ENCODE measurements at regions not wholly inside any gene's neighbourhood (a gene's known extent, or its start where the extent isn't known, plus 50 kb on each side); places are given as distances from the start of the nearest gene placed in this dataset.

- no peak overlapping the region for H3K4me3 ChIP-seq
- no peaks in the 10 kb centered on the region for H3K9me3 ChIP-seq
- no peaks in the 10 kb centered on the region for H3K27me3 ChIP-seq
- no peak overlapping the region for H3K27ac ChIP-seq
- no peaks in the 10 kb centered on the region for H3K4me1 ChIP-seq
- DNase-seq (ENCODE audit: low spot score in 2 of 2) = no peak
- no peaks in the 10 kb centered on the region for H3K36me3 ChIP-seq
- TF ChIP-seq POLR2A (IDR thresholded peaks at IDR 0.05) (no peak), EP300 (IDR thresholded peaks at IDR 0.05) (no peak), POLR2AphosphoS5 (IDR thresholded peaks at IDR 0.05) (no peak), CTCF (IDR thresholded peaks at IDR 0.05) (no peak)
These were observed 530.2 kb upstream of the FAM174A start for GRCh38 chr5:100004969-100005368.

GRCh38 chr5:99998319-99998718, 536.9 kb upstream of the FAM174A start:
- Histone ChIP-seq H3K27me3 (no peaks in the 10 kb centered on the region), H3K4me3 (no peak overlapping the region), H3K9me3 (no peaks in the 10 kb centered on the region), H3K27ac (no peak overlapping the region), H3K36me3 (no peaks in the 10 kb centered on the region), H3K4me1 (no peaks in the 10 kb centered on the region)
- no peak for TF ChIP-seq EP300 (IDR thresholded peaks at IDR 0.05)
- no peak for TF ChIP-seq CTCF (IDR thresholded peaks at IDR 0.05)
- TF ChIP-seq POLR2A (IDR thresholded peaks at IDR 0.05) = no peak
- TF ChIP-seq POLR2AphosphoS5 (IDR thresholded peaks at IDR 0.05) = no peak
- WGBS = 41% methylated on average over 2 of the region's 2 CpGs
- no peak for DNase-seq (ENCODE audit: low spot score in 2 of 2)

GRCh38 chr5:99995407-99995806, 539.8 kb upstream of the FAM174A start:
- WGBS = 67% methylated on average over 2 of the region's 2 CpGs
- Histone ChIP-seq H3K9me3 (no peaks in the 10 kb centered on the region), H3K27me3 (no peaks in the 10 kb centered on the region), H3K4me3 (no peak overlapping the region), H3K4me1 (no peaks in the 10 kb centered on the region), H3K36me3 (no peaks in the 10 kb centered on the region), H3K27ac (no peak overlapping the region)
- DNase-seq (ENCODE audit: low spot score in 2 of 2) = no peak
- TF ChIP-seq POLR2AphosphoS5 (IDR thresholded peaks at IDR 0.05) = no peak

- TF ChIP-seq CTCF (IDR thresholded peaks at IDR 0.05) (no peak), POLR2A (IDR thresholded peaks at IDR 0.05) (no peak), EP300 (IDR thresholded peaks at IDR 0.05) (no peak), POLR2AphosphoS5 (IDR thresholded peaks at IDR 0.05) (no peak)
- DNase-seq (ENCODE audit: low spot score in 2 of 2) = no peak
- H3K27ac ChIP-seq = no peak overlapping the region
- H3K27me3 ChIP-seq = no peaks in the 10 kb centered on the region
- no peak overlapping the region for H3K4me3 ChIP-seq
- H3K4me1 ChIP-seq = no peaks in the 10 kb centered on the region
- no peaks in the 10 kb centered on the region for H3K9me3 ChIP-seq
- no peaks in the 10 kb centered on the region for H3K36me3 ChIP-seq
- 75% methylated on average over 4 of the region's 4 CpGs for WGBS
These were observed 561.4 kb upstream of the FAM174A start for GRCh38 chr5:99973779-99974178.

- no peaks in the 10 kb centered on the region for H3K4me1 ChIP-seq
- WGBS = 90% methylated on average over 2 of the region's 8 CpGs
- no peak overlapping the region for H3K4me3 ChIP-seq
- no peak overlapping the region for H3K27ac ChIP-seq
- no peaks in the 10 kb centered on the region for H3K9me3 ChIP-seq
- no peaks in the 10 kb centered on the region for H3K36me3 ChIP-seq
- no peak for DNase-seq (ENCODE audit: low spot score in 2 of 2)
- H3K27me3 ChIP-seq = no peaks in the 10 kb centered on the region
- TF ChIP-seq POLR2AphosphoS5 (IDR thresholded peaks at IDR 0.05) = no peak
- TF ChIP-seq CTCF (IDR thresholded peaks at IDR 0.05) = no peak
- no peak for TF ChIP-seq EP300 (IDR thresholded peaks at IDR 0.05)
- no peak for TF ChIP-seq POLR2A (IDR thresholded peaks at IDR 0.05)
These were observed 579.2 kb upstream of the FAM174A start for GRCh38 chr5:99955962-99956361.

GRCh38 chr5:99955006-99955405, 580.2 kb upstream of the FAM174A start:
- WGBS = 96% methylated on average over 5 of the region's 10 CpGs
- Histone ChIP-seq H3K4me1 (no peaks in the 10 kb centered on the region), H3K27ac (no peak overlapping the region), H3K4me3 (no peak overlapping the region), H3K9me3 (no peaks in the 10 kb centered on the region), H3K36me3 (no peaks in the 10 kb centered on the region), H3K27me3 (no peaks in the 10 kb centered on the region)
- no peak for DNase-seq (ENCODE audit: low spot score in 2 of 2)
- TF ChIP-seq EP300 (IDR thresholded peaks at IDR 0.05) (no peak), POLR2AphosphoS5 (IDR thresholded peaks at IDR 0.05) (no peak), CTCF (IDR thresholded peaks at IDR 0.05) (no peak), POLR2A (IDR thresholded peaks at IDR 0.05) (no peak)
